Kidney glomerular epithelial cell (primary cell): ENCODE measurements at regions not wholly inside any gene's neighbourhood (a gene's known extent, or its start where the extent isn't known, plus 50 kb on each side); places are given as distances from the start of the nearest gene placed in this dataset.
"Not testable (repeated sequence)": the region's sequence is repeated elsewhere in the genome, so short reads cannot be mapped to it uniquely, and the experiment has no call there.

ENCODE experiments used
- DNase-seq: peaks from one replicate; lab custom pipeline; 2025; lab: John Stamatoyannopoulos, UW

DNA sequence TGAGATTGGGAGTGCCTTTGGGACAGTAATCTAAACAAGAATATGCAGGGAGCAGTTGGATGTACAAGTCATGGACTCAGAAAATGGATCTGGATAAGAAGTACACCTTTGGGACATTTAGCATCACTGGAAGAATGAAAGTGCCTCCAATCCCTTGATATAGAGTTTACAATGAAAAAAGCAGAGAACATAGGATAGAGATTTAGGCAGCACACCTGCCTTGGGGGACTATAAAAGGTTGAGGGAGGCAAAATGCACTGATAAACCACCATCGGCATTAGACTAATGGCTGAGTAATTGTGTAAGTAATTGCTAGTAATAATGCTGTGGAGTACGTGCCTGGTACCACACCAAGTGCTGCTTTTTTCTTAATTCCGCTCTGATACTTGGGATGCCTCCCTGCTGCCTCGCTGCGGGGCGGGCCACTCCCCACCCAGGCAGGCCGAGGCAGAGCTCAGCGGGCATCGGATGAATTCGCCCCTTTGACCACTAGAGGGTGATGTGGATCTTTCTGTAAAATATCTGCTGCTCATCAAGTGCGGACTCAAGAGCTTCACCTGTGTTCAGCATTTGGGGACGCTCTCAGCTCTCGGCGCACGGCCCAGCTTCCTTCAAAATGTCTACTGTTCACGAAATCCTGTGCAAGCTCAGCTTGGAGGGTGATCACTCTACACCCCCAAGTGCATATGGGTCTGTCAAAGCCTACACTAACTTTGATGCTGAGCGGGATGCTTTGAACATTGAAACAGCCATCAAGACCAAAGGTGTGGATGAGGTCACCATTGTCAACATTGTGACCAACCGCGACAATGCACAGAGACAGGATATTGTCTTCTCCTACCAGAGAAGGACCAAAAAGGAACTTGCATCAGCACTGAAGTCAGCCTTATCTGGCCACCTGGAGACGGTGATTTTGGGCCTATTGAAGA is 99.9 kb downstream of the ANKRD18B start:
- peak; percentile 20 for DNase-seq

DNA sequence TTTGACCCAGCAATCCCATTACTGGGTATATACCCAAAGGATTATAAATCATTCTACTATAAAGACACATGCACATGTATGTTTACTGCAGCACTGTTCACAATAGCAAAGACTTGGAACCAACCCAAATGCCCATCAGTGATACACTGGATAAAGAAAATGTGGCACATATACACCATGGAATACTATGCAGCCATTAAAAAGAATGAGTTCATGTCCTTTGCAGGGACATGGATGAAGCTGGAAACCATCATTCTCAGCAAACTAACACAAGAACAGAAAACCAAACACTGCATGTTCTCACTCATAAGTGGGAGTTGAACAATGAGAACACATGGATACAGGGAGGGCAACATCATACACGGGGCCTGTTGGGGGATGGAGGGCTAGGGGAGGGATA is 104.3 kb downstream of the ANKRD18B start:
- not testable (repeated sequence) for DNase-seq

- DNase-seq: no peak
Observed at GRCh38 chr9:33628865-33629410, 104.9 kb downstream of the ANKRD18B start.

- DNase-seq: no peak
Observed at GRCh38 chr9:33633636-33634035, 109.6 kb downstream of the ANKRD18B start.

GRCh38 chr9:33637881-33638280 is 113.8 kb downstream of the ANKRD18B start:
- DNase-seq: no peak

GRCh38 chr9:33638391-33638915 is 114.4 kb downstream of the ANKRD18B start:
- DNase-seq: no peak

DNA sequence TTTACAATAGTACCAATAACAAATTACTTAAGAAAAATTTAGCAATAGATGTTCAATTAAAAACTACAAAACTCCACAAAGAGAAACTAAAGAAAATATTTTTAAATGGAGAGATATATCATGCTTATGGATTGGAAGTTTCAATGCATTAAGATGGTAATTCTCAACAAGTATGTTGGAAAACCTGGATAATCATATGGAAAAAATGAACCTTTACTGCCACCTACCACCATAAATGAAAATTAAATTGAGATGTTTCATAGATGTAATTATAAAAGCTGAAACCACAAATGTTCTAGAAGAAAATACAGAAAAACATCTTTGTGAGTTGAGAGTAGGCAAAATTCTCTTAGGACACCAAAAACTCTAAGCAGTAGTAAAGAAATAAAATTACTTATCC is 121.7 kb downstream of the ANKRD18B start:
- no peak for DNase-seq

GRCh38 chr9:33649463-33649862 is 125.4 kb downstream of the ANKRD18B start:
- DNase-seq: no peak

DNA sequence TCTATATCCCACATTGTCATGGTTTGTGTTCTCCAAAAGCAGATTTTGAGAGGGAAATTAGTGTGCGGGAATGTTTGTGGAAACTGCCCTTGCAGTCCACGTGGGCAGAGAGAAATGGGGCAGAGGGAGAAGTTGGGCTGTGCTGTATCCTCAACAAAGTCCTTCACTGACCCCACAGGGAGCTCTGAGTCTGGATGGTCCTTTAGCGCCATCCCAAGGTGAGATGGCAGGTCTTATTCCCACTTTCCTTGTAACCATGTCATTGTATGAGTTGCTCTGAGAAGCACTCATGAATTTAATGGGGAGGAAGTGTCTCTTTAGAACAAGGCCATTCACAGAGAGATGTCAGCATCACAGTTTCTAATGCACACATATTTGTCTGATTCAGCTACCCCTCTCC is 127.1 kb downstream of the ANKRD18B start:
- DNase-seq: no peak

DNA sequence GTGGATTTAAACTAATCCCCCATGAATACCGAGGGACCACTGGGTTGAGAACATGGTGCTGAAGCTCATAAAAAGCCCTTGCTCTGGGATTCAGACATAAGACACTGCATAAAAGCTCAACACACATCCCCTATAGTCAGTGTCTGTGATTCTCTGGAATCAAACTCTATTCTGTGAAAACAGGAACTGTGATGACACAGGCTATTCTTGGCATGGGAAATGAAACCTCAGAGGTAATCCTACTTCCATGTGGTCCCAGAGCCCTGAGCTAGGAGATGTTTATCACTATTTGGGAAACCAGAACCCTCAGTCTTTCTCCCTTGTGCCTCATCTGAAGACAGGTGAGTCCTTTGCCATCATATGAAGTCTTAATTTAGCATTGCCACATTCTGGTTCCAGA is 135.4 kb upstream of the PRSS3 start:
- DNase-seq: no peak

- no peak for DNase-seq
Observed at GRCh38 chr9:33660772-33661171, 134.6 kb upstream of the PRSS3 start.

GRCh38 chr9:33661176-33661575 is 134.2 kb upstream of the PRSS3 start:
- no peak for DNase-seq

DNA sequence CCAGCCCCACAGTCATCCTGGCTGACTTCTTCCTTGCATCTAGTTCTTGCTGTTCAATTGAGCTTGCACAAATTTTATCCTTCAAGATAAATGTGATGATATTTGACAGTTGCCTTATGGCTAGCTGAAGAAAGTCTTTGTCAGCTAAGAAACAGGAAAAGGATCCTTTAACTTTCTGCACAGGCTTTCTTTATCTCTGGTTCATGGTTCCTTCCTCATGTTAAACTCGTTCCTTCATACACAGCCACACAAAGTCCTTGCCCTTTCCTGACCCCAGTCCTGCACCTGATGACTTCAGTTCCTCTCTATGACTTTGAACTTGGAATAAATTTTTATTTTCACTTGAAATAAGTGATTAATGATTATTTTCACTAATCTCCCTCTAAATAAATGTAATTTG is 132.5 kb upstream of the PRSS3 start:
- DNase-seq: no peak

DNA sequence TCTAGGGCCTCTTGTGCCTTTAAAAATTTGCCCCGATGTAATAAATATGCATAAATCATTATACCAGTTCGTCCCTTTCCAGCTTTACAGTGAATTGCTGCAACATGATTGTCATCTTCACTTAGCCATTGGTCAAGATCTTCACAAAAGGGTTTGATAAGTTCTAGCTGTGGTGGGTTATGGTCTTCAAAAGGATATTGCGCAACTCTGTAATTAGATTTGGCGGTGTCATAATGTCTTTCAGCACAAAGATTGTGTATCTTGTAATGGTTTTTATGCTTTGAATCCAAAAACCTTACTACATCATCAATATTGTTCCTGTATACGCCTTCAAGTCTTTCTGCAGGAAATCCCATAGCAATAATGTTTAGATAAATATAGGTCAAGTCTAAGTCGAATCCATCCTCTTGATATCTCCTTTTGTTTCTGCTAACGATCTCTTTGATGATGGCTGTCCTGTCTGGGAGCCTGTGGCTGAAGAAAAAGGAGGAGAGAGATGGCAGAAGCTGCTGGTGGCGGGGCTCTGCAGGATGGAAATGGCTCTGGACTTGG is 119.1 kb upstream of the PRSS3 start:
- DNase-seq: not testable (repeated sequence)

DNA sequence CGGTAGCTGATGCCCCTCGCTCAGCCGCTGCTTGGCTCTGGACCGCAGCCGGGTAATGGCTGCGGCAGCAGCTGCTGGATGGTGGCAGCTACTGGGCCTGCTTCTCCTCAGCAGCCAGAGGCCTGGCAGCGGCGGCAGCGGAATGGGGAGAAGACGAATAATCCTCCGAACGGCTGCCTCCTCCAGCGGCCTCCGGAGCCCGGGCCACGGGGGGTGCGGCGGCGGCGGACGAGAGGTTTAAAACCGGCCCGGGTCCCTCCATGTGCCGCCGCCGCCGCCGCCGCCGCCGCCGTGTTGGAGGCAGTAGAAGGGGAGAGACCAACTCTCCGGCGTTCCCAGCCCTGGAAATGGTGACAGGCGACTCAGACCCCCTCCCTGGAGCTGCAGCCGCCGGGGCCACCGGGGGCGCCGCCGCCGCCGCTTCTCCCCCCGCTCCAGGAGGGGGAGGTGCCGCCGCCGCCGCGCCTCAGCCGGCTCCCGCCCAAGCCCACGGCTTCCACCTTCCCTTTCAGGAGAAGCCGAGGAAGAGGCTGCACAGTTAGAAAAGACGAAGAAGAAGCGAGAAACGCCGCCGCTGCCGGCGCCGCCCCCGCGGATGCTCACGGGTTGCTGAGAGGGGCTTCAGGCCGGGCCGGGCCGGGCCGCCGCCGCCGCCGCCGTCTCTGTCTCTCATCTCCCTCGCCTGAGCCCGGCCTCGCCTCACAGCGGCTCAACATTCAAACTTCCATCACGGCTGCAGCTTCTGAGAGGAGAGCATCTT is 118.4 kb upstream of the PRSS3 start:
- no peak for DNase-seq

DNA sequence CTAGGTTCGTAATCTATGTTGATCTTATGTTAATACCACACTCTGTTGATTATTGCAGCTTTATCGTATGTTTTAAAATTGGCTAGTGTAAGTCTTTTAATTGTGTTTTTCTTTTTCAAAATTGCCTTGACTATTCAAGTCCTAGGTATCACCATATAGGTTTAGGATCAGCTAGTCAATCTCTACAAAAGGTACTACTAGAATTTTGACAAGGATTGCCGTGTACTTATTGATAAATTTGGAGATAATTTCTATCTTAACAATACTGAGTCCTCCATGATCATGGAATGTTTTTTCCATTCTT is 117.9 kb upstream of the PRSS3 start:
- DNase-seq: no peak

- DNase-seq: no peak
Observed at GRCh38 chr9:33677961-33678360, 117.4 kb upstream of the PRSS3 start.

DNA sequence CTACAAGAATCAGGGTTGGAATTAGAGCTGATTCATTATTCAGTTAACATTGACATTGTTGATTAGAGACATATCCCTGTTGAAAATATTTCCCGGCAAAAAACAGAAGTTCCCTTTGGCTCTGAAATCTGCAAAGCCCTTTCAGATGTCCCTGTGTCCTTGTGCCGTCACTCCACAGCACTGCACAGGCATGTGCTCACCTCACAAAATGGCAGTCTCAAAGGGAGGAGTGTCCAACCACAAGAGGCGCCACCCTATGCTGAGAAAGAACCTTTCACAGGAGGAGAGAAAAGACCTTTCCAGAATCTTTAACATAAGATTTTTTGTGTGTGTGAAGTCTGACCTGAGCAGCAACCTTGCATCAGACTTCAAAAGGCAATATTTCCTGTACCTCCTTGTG is 112.8 kb upstream of the PRSS3 start:
- no peak for DNase-seq

- DNase-seq: no peak
Observed at GRCh38 chr9:33684831-33685230, 110.5 kb upstream of the PRSS3 start.

- DNase-seq: no peak
Observed at GRCh38 chr9:33686942-33687341, 108.4 kb upstream of the PRSS3 start.

- no peak for DNase-seq
Observed at GRCh38 chr9:33687779-33688178, 107.6 kb upstream of the PRSS3 start.

- DNase-seq: no peak
Observed at GRCh38 chr9:33690143-33690933, 105.0 kb upstream of the PRSS3 start.
